SK-N-SH (cell line): ENCODE measurements at regions not wholly inside any gene's neighbourhood (a gene's known extent, or its start where the extent isn't known, plus 50 kb on each side); places are given as distances from the start of the nearest gene placed in this dataset.

Source experiments
- CTCF ChIA-PET: fragments of 300-600, 350-600 bp; formaldehyde crosslinking; extraction: SDS; loops from one replicate; lab custom pipeline; 2021; lab: Yijun Ruan, JAX
- POLR2A ChIA-PET: fragments of 350-600 bp; sonication (Branson Sonifier 250); formaldehyde crosslinking; extraction: SDS; loops from one replicate; lab custom pipeline; 2020; ENCODE audit warnings: antibody characterized with exemption, inconsistent platforms; lab: Yijun Ruan, JAX
- DNase-seq: peaks from one replicate; pipeline ENCODE4 v3.0.0; 2012
- H2AFZ ChIP-seq: fragments of 200-600 bp; sonication (generic); 2 replicates; pipeline ENCODE4 v1.8.1; 2016; ENCODE audit warnings: antibody characterized with exemption, mild to moderate bottlenecking, low read depth
- H3F3A ChIP-seq: fragments of 200-600 bp; sonication (generic); replicated peaks from 2 replicates; pipeline ENCODE3; 2016; ENCODE audit warnings: antibody characterized with exemption, mild to moderate bottlenecking; ENCODE audit not compliant: insufficient read depth
- H3K27ac ChIP-seq, 2 experiments: fragments of 200-500 bp in 1 of 2; fragments of 200-600 bp in 1 of 2; sonication (Bioruptor generic) in 1 of 2; sonication (generic), shearing (Covaris generic) in 1 of 2; 2 replicates each; pipeline versions ENCODE4 v1.5.1 to v1.6.1; 2014 to 2016; ENCODE audit warnings: low read depth in 2 of 2, inconsistent platforms in 1 of 2, low read length in 1 of 2, mild to moderate bottlenecking in 1 of 2, mixed read lengths in 1 of 2
- H3K27me3 ChIP-seq: fragments of 200-600 bp; sonication (generic), shearing (Covaris generic); 2 replicates; pipeline ENCODE4 v1.6.1; 2016; ENCODE audit warnings: mixed run types; ENCODE audit not compliant: insufficient read depth
- H3K36me3 ChIP-seq, 2 experiments: fragments of 200-500 bp in 1 of 2; fragments of 200-600 bp in 1 of 2; sonication (Bioruptor generic) in 1 of 2; sonication (generic) in 1 of 2; replicated peaks in 1 of 2; 2 replicates each; pipeline versions ENCODE3 to v1.5.1; 2014 to 2016; ENCODE audit warnings: low read length in 1 of 2, mild to moderate bottlenecking in 1 of 2; ENCODE audit not compliant: insufficient read depth in 2 of 2, control insufficient read depth in 1 of 2
- H3K4me1 ChIP-seq, 2 experiments: fragments of 200-500 bp in 1 of 2; fragments of 200-600 bp in 1 of 2; sonication (Bioruptor generic) in 1 of 2; sonication (generic), shearing (Covaris generic) in 1 of 2; 2 replicates each; pipeline versions ENCODE4 v1.5.1 to v1.6.1; 2014 to 2016; ENCODE audit warnings: low read depth in 1 of 2, low read length in 1 of 2, mixed run types in 1 of 2; ENCODE audit not compliant: insufficient read depth in 2 of 2, control insufficient read depth in 1 of 2
- H3K4me2 ChIP-seq: fragments of 200-600 bp; sonication (generic), shearing (Covaris generic); 2 replicates; pipeline ENCODE4 v1.6.1; 2017; ENCODE audit warnings: mixed run types
- H3K4me3 ChIP-seq, 2 experiments: fragments of 200-500 bp in 1 of 2; fragments of 200-600 bp in 1 of 2; sonication (Bioruptor generic) in 1 of 2; sonication (generic), shearing (Covaris generic) in 1 of 2; 2 replicates each; pipeline versions ENCODE4 v1.5.1 to v1.8.1; 2014 to 2016; ENCODE audit warnings: low read depth in 2 of 2, inconsistent platforms in 1 of 2, low read length in 1 of 2, mild to moderate bottlenecking in 1 of 2, mixed read lengths in 1 of 2, moderate library complexity in 1 of 2
- H3K79me2 ChIP-seq: fragments of 200-600 bp; sonication (generic); 2 replicates; pipeline ENCODE4 v1.8.1; 2017; ENCODE audit warnings: mild to moderate bottlenecking; ENCODE audit not compliant: insufficient read depth
- H3K9ac ChIP-seq: fragments of 200-600 bp; sonication (generic); 2 replicates; pipeline ENCODE4 v1.6.1; 2017; ENCODE audit warnings: mixed run types
- H3K9me2 ChIP-seq: fragments of 200-600 bp; sonication (generic); 2 replicates; pipeline ENCODE4 v1.6.1; 2017; ENCODE audit warnings: mixed run types
- H3K9me3 ChIP-seq: fragments of 200-600 bp; sonication (generic); 2 replicates; pipeline ENCODE4 v1.6.1; 2017; ENCODE audit warnings: mixed run types, mild to moderate bottlenecking, moderate library complexity
- H4K20me1 ChIP-seq: fragments of 200-600 bp; sonication (generic); 2 replicates; pipeline ENCODE4 v1.6.1; 2017; ENCODE audit warnings: mild to moderate bottlenecking, mixed run types; ENCODE audit not compliant: insufficient read depth
- EP300 ChIP-seq, 2 experiments: IDR thresholded peaks; 2 replicates each; pipeline versions ENCODE4 v1.4.0 to v1.6.1; 2012; ENCODE audit warnings: borderline replicate concordance in 1 of 2, low read depth in 1 of 2, low read length in 1 of 2
- MXI1 ChIP-seq: IDR thresholded peaks from 2 replicates; pipeline ENCODE4 v1.6.1; 2012; ENCODE audit warnings: mild to moderate bottlenecking, low read depth, low read length, improper control_type of control experiment
- RAD21 ChIP-seq: IDR thresholded peaks from 2 replicates; pipeline ENCODE4 v1.6.1; 2012; ENCODE audit warnings: mild to moderate bottlenecking, low read length
- RXRA ChIP-seq: IDR thresholded peaks from 2 replicates; pipeline ENCODE4 v1.4.0; 2012; ENCODE audit warnings: low read depth, mild to moderate bottlenecking, borderline replicate concordance
- SIN3A ChIP-seq: IDR thresholded peaks from 2 replicates; pipeline ENCODE4 v1.6.1; 2012; ENCODE audit warnings: low read depth, mild to moderate bottlenecking, low read length, moderate library complexity, borderline replicate concordance
- SMC3 ChIP-seq: IDR thresholded peaks from 2 replicates; pipeline ENCODE4 v1.6.1; 2012; ENCODE audit warnings: low read depth, low read length, improper control_type of control experiment
- TCF12 ChIP-seq: IDR thresholded peaks from 2 replicates; pipeline ENCODE4 v1.4.0; 2012
- TEAD4 ChIP-seq: IDR thresholded peaks from 2 replicates; pipeline ENCODE4 v1.4.0; 2012; ENCODE audit warnings: mild to moderate bottlenecking, borderline replicate concordance; ENCODE audit not compliant: insufficient read depth
- YY1 ChIP-seq: IDR thresholded peaks from 2 replicates; pipeline ENCODE4 v1.4.0; 2012; ENCODE audit warnings: low read depth, mild to moderate bottlenecking
- WGBS: methylation state at CpG from one replicate; pipeline ENCODE4 v1.1.6; 2017; ENCODE audit warnings: low lambda C conversion rate; 5-methylcytosine and 5-hydroxymethylcytosine counted together
- TF ChIP-seq, protein P1 (sequence below): fragments of 150-350 bp; IDR thresholded peaks from 2 replicates; pipeline ENCODE4 v1.6.1; 2016; ENCODE audit warnings: mild to moderate bottlenecking, low read depth, low read length
- TF ChIP-seq, protein P2 (sequence below): IDR thresholded peaks from 2 replicates; pipeline ENCODE4 v1.4.0; 2012; ENCODE audit warnings: low read depth, borderline replicate concordance
- TF ChIP-seq, protein P3 (sequence below): IDR thresholded peaks from 2 replicates; pipeline ENCODE4 v1.6.1; 2012; ENCODE audit warnings: mild to moderate bottlenecking, low read depth, low read length, moderate library complexity
- TF ChIP-seq, protein P4 (sequence below): fragments of 150-350 bp; IDR thresholded peaks from 2 replicates; pipeline ENCODE4 v1.6.1; 2017; ENCODE audit warnings: antibody characterized with exemption, low read length, low read depth, borderline replicate concordance

DNA sequence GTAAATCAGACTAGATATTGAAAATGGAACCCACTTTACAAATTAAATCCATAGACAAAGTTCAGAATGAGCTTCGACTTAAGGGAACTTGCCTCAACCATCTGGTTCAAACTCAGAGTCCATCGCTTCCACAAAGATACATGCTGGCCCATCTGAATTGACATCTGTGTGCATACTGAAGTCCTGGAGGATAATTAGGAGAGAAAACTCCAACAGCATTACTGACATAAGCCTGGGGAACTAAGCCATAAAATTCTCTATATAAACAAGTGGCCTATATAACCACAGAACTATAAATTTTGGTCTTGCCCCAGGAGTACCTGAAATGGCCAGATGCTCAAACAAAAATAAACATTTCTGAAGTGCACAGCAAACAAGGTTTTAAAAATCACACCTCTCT, 94.4 kb downstream of the IZUMO3 start:
- H3K9me3 ChIP-seq = peaks cover 6% of the 10 kb centered on the region; the same call in 1 of the 2 replicates
- no peak overlapping the region for H3K4me3 ChIP-seq
- H3K79me2 ChIP-seq = no peaks in the 10 kb centered on the region
- no peaks in the 10 kb centered on the region for H3F3A ChIP-seq
- H3K4me1 ChIP-seq = no peaks in the 10 kb centered on the region
- no peak overlapping the region for H2AFZ ChIP-seq
- no peak for TF ChIP-seq MXI1
- TF ChIP-seq SMC3 = no peak
- no peak for TF ChIP-seq EP300 (IDR thresholded peaks at IDR 0.05; ENCODE audit: borderline replicate concordance in 1 of 2, low read depth in 1 of 2, low read length in 1 of 2)
- no peak for TF ChIP-seq SIN3A
- no peak for TF ChIP-seq TCF12
- TF ChIP-seq, protein P1, sequence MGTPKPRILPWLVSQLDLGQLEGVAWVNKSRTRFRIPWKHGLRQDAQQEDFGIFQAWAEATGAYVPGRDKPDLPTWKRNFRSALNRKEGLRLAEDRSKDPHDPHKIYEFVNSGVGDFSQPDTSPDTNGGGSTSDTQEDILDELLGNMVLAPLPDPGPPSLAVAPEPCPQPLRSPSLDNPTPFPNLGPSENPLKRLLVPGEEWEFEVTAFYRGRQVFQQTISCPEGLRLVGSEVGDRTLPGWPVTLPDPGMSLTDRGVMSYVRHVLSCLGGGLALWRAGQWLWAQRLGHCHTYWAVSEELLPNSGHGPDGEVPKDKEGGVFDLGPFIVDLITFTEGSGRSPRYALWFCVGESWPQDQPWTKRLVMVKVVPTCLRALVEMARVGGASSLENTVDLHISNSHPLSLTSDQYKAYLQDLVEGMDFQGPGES = no peak
- TF ChIP-seq, protein P2, sequence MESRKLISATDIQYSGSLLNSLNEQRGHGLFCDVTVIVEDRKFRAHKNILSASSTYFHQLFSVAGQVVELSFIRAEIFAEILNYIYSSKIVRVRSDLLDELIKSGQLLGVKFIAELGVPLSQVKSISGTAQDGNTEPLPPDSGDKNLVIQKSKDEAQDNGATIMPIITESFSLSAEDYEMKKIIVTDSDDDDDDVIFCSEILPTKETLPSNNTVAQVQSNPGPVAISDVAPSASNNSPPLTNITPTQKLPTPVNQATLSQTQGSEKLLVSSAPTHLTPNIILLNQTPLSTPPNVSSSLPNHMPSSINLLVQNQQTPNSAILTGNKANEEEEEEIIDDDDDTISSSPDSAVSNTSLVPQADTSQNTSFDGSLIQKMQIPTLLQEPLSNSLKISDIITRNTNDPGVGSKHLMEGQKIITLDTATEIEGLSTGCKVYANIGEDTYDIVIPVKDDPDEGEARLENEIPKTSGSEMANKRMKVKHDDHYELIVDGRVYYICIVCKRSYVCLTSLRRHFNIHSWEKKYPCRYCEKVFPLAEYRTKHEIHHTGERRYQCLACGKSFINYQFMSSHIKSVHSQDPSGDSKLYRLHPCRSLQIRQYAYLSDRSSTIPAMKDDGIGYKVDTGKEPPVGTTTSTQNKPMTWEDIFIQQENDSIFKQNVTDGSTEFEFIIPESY = no peak
- TF ChIP-seq TEAD4 = no peak
- TF ChIP-seq, protein P3, sequence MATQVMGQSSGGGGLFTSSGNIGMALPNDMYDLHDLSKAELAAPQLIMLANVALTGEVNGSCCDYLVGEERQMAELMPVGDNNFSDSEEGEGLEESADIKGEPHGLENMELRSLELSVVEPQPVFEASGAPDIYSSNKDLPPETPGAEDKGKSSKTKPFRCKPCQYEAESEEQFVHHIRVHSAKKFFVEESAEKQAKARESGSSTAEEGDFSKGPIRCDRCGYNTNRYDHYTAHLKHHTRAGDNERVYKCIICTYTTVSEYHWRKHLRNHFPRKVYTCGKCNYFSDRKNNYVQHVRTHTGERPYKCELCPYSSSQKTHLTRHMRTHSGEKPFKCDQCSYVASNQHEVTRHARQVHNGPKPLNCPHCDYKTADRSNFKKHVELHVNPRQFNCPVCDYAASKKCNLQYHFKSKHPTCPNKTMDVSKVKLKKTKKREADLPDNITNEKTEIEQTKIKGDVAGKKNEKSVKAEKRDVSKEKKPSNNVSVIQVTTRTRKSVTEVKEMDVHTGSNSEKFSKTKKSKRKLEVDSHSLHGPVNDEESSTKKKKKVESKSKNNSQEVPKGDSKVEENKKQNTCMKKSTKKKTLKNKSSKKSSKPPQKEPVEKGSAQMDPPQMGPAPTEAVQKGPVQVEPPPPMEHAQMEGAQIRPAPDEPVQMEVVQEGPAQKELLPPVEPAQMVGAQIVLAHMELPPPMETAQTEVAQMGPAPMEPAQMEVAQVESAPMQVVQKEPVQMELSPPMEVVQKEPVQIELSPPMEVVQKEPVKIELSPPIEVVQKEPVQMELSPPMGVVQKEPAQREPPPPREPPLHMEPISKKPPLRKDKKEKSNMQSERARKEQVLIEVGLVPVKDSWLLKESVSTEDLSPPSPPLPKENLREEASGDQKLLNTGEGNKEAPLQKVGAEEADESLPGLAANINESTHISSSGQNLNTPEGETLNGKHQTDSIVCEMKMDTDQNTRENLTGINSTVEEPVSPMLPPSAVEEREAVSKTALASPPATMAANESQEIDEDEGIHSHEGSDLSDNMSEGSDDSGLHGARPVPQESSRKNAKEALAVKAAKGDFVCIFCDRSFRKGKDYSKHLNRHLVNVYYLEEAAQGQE = no peak
- TF ChIP-seq RAD21 = no peak
- TF ChIP-seq, protein P4, sequence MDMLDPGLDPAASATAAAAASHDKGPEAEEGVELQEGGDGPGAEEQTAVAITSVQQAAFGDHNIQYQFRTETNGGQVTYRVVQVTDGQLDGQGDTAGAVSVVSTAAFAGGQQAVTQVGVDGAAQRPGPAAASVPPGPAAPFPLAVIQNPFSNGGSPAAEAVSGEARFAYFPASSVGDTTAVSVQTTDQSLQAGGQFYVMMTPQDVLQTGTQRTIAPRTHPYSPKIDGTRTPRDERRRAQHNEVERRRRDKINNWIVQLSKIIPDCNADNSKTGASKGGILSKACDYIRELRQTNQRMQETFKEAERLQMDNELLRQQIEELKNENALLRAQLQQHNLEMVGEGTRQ = no peak
- no peak for TF ChIP-seq RXRA
- TF ChIP-seq YY1 = no peak
- TF ChIP-seq, all 33 proteins: peak for 0
- no peak overlapping the region for H3K27ac ChIP-seq
- no peak overlapping the region for H3K4me2 ChIP-seq
- 27% methylated on average over 2 of the region's 2 CpGs for WGBS
- no peaks in the 10 kb centered on the region for H3K36me3 ChIP-seq
- H3K9ac ChIP-seq = no peak overlapping the region
- POLR2A ChIA-PET = no interaction called here
- CTCF ChIA-PET = no interaction called here
- no peak for DNase-seq
- no peaks in the 10 kb centered on the region for H4K20me1 ChIP-seq
- H3K9me2 ChIP-seq = no peaks in the 10 kb centered on the region
- no peaks in the 10 kb centered on the region for H3K27me3 ChIP-seq
